CD4-positive, alpha-beta T cell (primary cell): ENCODE measurements at regions not wholly inside any gene's neighbourhood (a gene's known extent, or its start where the extent isn't known, plus 50 kb on each side); places are given as distances from the start of the nearest gene placed in this dataset.
"Not testable (repeated sequence)": the region's sequence is repeated elsewhere in the genome, so short reads cannot be mapped to it uniquely, and the experiment has no call there.

Source experiments
- ATAC-seq: fragments of 200-7000 bp; cut with Tn5 transposase; one replicate; pipeline ENCODE4 v1.10.0; 2022; ENCODE audit warnings: mild to moderate bottlenecking; ENCODE audit not compliant: poor library complexity
- CTCF ChIA-PET: fragments of 350-600 bp; sonication (Branson Sonifier 250); formaldehyde crosslinking; loops from one replicate; lab custom pipeline; 2021; ENCODE audit warnings: antibody characterized with exemption, inconsistent platforms; lab: Charles Lee
- POLR2A ChIA-PET: fragments of 350-600 bp; sonication (Branson Sonifier 250); formaldehyde crosslinking; loops from one replicate; lab custom pipeline; 2021; ENCODE audit warnings: antibody characterized with exemption, inconsistent platforms; lab: Charles Lee
- DNase-seq, 14 experiments: peaks; one replicate each; pipeline ENCODE4 v3.0.0-alpha.2; 2013 to 2020; ENCODE audit warnings: mixed read lengths in 2 of 14
- H3K27ac ChIP-seq, 2 donors: one replicate each; pipeline versions ENCODE4 v1.5.1 to v1.7.0; 2013; ENCODE audit warnings: low read length in 2 of 2, low read depth in 1 of 2, mild to moderate bottlenecking in 1 of 2
- H3K27me3 ChIP-seq, 2 experiments: 1 replicate in 1 of 2; 2 replicates in 1 of 2; pipeline versions ENCODE4 v1.6.1 to v1.7.0; 2013; ENCODE audit warnings: low read length in 2 of 2, control low read depth in 1 of 2, mild to moderate bottlenecking in 1 of 2, moderate library complexity in 1 of 2; ENCODE audit not compliant: insufficient read depth in 2 of 2, control insufficient read depth in 1 of 2
- H3K36me3 ChIP-seq: one replicate; pipeline ENCODE4 v1.6.1; 2013; ENCODE audit warnings: low read length, control low read depth; ENCODE audit not compliant: insufficient read depth
- H3K4me1 ChIP-seq: one replicate; pipeline ENCODE4 v1.6.1; 2013; ENCODE audit warnings: low read length, control low read depth; ENCODE audit not compliant: insufficient read depth
- H3K4me3 ChIP-seq: one replicate; pipeline ENCODE4 v1.5.1; 2013; ENCODE audit warnings: mild to moderate bottlenecking, low read length, moderate library complexity
- H3K9me3 ChIP-seq, 2 experiments: 1 replicate in 1 of 2; 2 replicates in 1 of 2; pipeline versions ENCODE4 v1.6.1 to v1.7.0; 2013; ENCODE audit warnings: low read length in 2 of 2, mild to moderate bottlenecking in 2 of 2, control low read depth in 1 of 2, moderate library complexity in 1 of 2; ENCODE audit not compliant: control insufficient read depth in 1 of 2, insufficient read depth in 1 of 2
- H3K27ac Mint-ChIP-seq: one replicate; pipeline ENCODE4 v1.8.0; 2020; ENCODE audit warnings: mixed read lengths
- H3K27me3 Mint-ChIP-seq: one replicate; pipeline ENCODE4 v1.8.0; 2021; ENCODE audit warnings: mixed read lengths
- H3K36me3 Mint-ChIP-seq: one replicate; pipeline ENCODE4 v1.8.0; 2021; ENCODE audit warnings: low read depth, mixed read lengths
- H3K4me1 Mint-ChIP-seq: one replicate; pipeline ENCODE4 v1.8.0; 2021; ENCODE audit warnings: low read depth, mixed read lengths
- H3K4me3 Mint-ChIP-seq: one replicate; pipeline ENCODE4 v1.8.0; 2020; ENCODE audit warnings: mild to moderate bottlenecking, mixed read lengths
- H3K9me3 Mint-ChIP-seq: one replicate; pipeline ENCODE4 v1.8.0; 2020; ENCODE audit warnings: mixed read lengths
- CTCF ChIP-seq: fragments of 200-600 bp; IDR thresholded peaks from one replicate; pipeline ENCODE4 v1.8.0; 2022; ENCODE audit warnings: antibody characterized with exemption, mild to moderate bottlenecking
- intact Hi-C, 2 experiments: fragments of 100-400 bp; cut with DNase I in 1 of 2; cut with micrococcal nuclease in 1 of 2; formaldehyde crosslinking; loops; one replicate each; pipeline versions ENCODE4 v1.15.1 to v1.9.0; 2023 to 2025; cut with DNase I, micrococcal nuclease

DNA sequence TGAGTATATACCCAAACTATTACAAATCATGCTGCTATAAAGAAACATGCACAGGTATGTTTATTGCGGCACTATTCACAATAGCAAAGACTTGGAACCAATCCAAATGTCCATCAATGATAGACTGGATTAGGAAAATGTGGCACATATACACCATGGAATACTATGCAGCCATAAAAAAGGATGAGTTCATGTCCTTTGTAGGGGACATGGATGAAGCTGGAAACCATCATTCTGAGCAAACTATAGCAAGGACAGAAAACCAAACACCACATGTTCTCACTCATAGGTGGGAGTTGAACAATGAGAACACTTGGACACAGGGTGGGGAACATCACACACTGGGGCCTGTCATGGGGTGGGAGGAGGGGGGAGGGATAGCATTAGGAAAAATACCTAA lies 672.7 kb upstream of the CTNND2 start:
- H3K4me3 Mint-ChIP-seq, H3K36me3 Mint-ChIP-seq, H3K4me1 ChIP-seq, H3K27ac ChIP-seq, H3K27ac Mint-ChIP-seq, H3K27me3 Mint-ChIP-seq, DNase-seq, POLR2A ChIA-PET, H3K9me3 Mint-ChIP-seq, H3K4me1 Mint-ChIP-seq, H3K36me3 ChIP-seq, ATAC-seq, H3K27me3 ChIP-seq, intact Hi-C loops, H3K4me3 ChIP-seq, CTCF ChIA-PET: not testable (repeated sequence)
- H3K9me3 ChIP-seq, result peaks cover 0 to 12% of the 10 kb centered on the region in 2 experiments

DNA sequence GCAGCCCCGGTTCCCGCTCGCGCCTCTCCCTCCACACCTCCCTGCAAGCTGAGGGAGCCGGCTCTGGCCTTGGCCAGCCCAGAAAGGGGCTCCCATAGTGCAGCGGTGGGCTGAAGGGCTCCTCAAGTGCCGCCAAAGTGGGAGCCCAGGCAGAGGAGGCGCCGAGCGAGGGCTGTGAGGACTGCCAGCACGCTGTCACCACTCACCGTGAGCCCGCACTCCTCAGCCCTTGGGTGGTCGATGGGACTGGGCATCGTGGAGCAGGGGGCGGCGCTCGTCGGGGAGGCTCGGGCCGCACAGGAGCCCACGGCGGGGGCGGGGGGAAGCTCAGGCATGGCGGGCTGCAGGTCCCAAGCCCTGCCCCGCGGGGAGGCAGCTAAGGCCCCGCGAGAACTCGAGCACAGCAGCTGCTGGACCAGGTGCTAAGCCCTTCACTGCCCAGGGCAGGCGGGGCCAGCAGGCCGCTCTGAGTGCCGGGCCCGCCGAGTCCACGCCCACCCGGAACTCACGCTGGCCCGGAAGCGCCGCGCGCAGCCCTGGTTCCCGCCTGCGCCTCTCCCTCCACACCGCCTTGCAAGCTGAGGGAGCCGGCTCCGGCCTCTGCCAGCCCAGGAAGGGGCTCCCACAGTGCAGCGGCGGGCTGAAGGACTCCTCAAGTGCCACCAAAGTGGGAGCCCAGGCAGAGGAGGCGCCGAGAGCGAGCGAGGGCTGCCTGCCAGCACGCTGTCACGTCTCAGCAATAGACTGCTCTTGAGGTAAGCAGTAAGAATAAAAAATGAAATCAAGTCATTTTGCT lies 670.2 kb upstream of the CTNND2 start:
- intact Hi-C loops, H3K27me3 Mint-ChIP-seq, H3K4me3 Mint-ChIP-seq, H3K27ac Mint-ChIP-seq, H3K36me3 ChIP-seq, H3K4me1 Mint-ChIP-seq, H3K4me3 ChIP-seq, H3K4me1 ChIP-seq, CTCF ChIA-PET, H3K27me3 ChIP-seq, H3K27ac ChIP-seq, H3K36me3 Mint-ChIP-seq, POLR2A ChIA-PET, ATAC-seq: not testable (repeated sequence)
- peak in 1 of 14 experiments; percentile 7 for DNase-seq
- peaks cover 15% of the 10 kb centered on the region for H3K9me3 Mint-ChIP-seq
- peaks cover 0 to 12% of the 10 kb centered on the region in 2 experiments for H3K9me3 ChIP-seq

GRCh38 chr5:12573916-12574297 lies 669.7 kb upstream of the CTNND2 start:
- H3K36me3 ChIP-seq, ATAC-seq, H3K4me1 Mint-ChIP-seq, H3K27me3 Mint-ChIP-seq, H3K4me3 Mint-ChIP-seq, H3K36me3 Mint-ChIP-seq, H3K4me1 ChIP-seq, CTCF ChIA-PET, DNase-seq, intact Hi-C loops, H3K4me3 ChIP-seq, H3K27me3 ChIP-seq, H3K27ac ChIP-seq, H3K27ac Mint-ChIP-seq, POLR2A ChIA-PET: not testable (repeated sequence)
- peaks cover 12% of the 10 kb centered on the region for H3K9me3 Mint-ChIP-seq
- H3K9me3 ChIP-seq, result peaks cover 0 to 12% of the 10 kb centered on the region in 2 experiments

DNA sequence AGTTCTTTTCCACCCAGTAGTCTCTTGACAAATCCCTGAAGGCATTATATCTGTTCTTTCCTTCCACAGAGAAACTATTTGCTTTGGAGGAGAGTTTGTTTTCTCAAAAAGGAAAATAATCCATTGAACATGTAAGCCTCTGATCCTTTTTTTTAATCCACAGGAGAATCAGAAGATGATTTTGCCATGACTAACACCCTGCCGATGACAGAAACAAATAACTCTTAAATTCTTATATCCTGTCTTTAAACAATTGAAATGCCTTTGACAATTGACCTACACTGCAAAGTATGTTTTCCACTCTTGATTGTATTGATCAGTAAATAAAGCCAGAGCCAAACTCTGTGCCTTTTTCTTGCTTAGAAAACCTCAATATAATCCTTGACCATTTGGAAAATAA lies 666.4 kb upstream of the CTNND2 start:
- no peaks in the 10 kb centered on the region for H3K27me3 ChIP-seq
- Mint-ChIP-seq H3K27ac (no peak overlapping the region), H3K9me3 (peaks cover 10% of the 10 kb centered on the region), H3K36me3 (no peaks in the 10 kb centered on the region), H3K4me1 (no peaks in the 10 kb centered on the region), H3K27me3 (no peaks in the 10 kb centered on the region), H3K4me3 (no peak overlapping the region)
- no peaks in the 10 kb centered on the region for H3K36me3 ChIP-seq
- peaks cover 0 to 12% of the 10 kb centered on the region in 2 experiments for H3K9me3 ChIP-seq
- no peak overlapping the region for H3K27ac ChIP-seq
- POLR2A ChIA-PET, result no interaction called here
- no peak for TF ChIP-seq CTCF
- CTCF ChIA-PET, result no interaction called here
- H3K4me1 ChIP-seq, result no peaks in the 10 kb centered on the region
- DNase-seq (no peak), ATAC-seq (no peak)
- intact Hi-C loops, result no loop called here
- H3K4me3 ChIP-seq, result no peak overlapping the region
